C4-2B (cell line): ENCODE measurements at regions not wholly inside any gene's neighbourhood (a gene's known extent, or its start where the extent isn't known, plus 50 kb on each side); places are given as distances from the start of the nearest gene placed in this dataset.

Source experiments
- H3K27ac ChIP-seq: fragments of 450-650 bp; 2 replicates; pipeline ENCODE4 v1.5.1; 2017
- CTCF ChIP-seq: fragments of 450-650 bp; conservative IDR thresholded peaks from 2 replicates; pipeline ENCODE4 v1.5.1; 2017; ENCODE audit warnings: mild to moderate bottlenecking
- ZFX ChIP-seq: fragments of 450-650 bp; IDR thresholded peaks from 2 replicates; pipeline ENCODE4 v1.6.1; 2017

- TF ChIP-seq CTCF (no peak), ZFX (no peak)
- no peak overlapping the region for H3K27ac ChIP-seq
Observed at GRCh38 chr4:184292465-184292867, 74.8 kb upstream of the ENPP6 start.

GRCh38 chr4:184289179-184289535 lies 71.5 kb upstream of the ENPP6 start:
- TF ChIP-seq ZFX (no peak), CTCF (no peak)
- peak overlapping the region; percentile 29; the same call in 1 of the 2 replicates for H3K27ac ChIP-seq

- H3K27ac ChIP-seq = peak overlapping the region; percentile 46
- TF ChIP-seq CTCF = no peak
- TF ChIP-seq ZFX = no peak
Observed at GRCh38 chr4:184288451-184289178, 70.9 kb upstream of the ENPP6 start.

- TF ChIP-seq ZFX (no peak), CTCF (peak; percentile 37)
- H3K27ac ChIP-seq = peak overlapping the region; percentile 46
Observed at GRCh38 chr4:184287697-184288255, 70.1 kb upstream of the ENPP6 start.

GRCh38 chr4:184286358-184286757 lies 68.7 kb upstream of the ENPP6 start:
- H3K27ac ChIP-seq = no peak overlapping the region
- no peak for TF ChIP-seq ZFX
- TF ChIP-seq CTCF = no peak

- no peak overlapping the region for H3K27ac ChIP-seq
- TF ChIP-seq CTCF (no peak), ZFX (no peak)
Observed at GRCh38 chr4:184284742-184285141, 67.1 kb upstream of the ENPP6 start.

GRCh38 chr4:184284336-184284690 lies 66.6 kb upstream of the ENPP6 start:
- TF ChIP-seq ZFX = no peak
- no peak for TF ChIP-seq CTCF

More at GRCh38 chr4:184284336-184284690, 66.6 kb upstream of the ENPP6 start:
- H3K27ac ChIP-seq = peak overlapping the region; percentile 82
